Germinal center (tissue), 1 donor: ENCODE measurements at regions not wholly inside any gene's neighbourhood (a gene's known extent, or its start where the extent isn't known, plus 50 kb on each side); places are given as distances from the start of the nearest gene placed in this dataset.

Experiments used
- DNase-seq: peaks from one replicate; pipeline ENCODE4 v3.0.0; 2012; ENCODE audit warnings: mixed read lengths, low spot score

DNA sequence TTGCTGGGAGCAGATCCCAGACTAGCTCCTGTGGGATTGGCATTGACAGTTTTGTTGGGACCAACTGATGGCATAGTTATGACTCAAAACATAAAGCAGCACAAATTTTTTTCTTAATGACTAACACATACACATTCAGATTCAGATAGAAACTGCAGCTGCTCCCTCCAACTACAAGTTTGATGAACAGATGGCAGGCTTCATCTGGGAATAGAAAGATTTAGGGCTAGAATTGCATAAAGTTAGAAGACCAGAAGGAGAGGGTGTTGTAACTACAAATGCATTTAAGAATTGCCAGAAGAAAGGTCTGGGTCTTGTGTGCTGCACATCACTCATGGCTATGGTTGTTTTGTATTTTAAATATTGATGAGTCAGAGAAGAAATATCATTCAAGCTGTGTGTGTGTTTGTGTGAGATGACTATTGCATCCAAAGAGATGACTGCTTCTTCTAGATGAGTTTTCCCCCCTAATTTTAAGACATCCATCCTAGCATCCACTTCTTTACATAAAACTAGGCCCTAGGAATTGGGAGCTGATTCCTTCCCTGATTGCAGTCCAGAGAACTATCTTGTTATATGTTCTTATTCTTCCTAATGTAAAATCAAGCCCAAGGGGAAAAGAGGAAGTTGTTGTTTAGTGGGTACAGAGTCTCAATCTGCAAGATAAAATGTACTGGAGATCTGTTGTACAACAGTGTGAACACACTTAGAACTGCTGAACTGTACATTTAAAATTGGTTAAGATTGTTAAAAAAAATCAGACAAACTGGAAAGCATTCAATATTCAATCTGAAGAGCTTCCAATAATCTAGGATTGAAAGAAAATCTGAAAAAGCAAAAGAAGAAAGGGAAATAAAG, 175.1 kb downstream of the PARM1 start:
- no peak for DNase-seq

GRCh38 chr4:75102787-75103085, 169.8 kb downstream of the PARM1 start:
- DNase-seq: no peak

- DNase-seq: peak; percentile 30
Observed at GRCh38 chr4:75101906-75102786, 169.2 kb downstream of the PARM1 start.
